Neural progenitor cell (in vitro differentiated cells): ENCODE measurements at regions not wholly inside any gene's neighbourhood (a gene's known extent, or its start where the extent isn't known, plus 50 kb on each side); places are given as distances from the start of the nearest gene placed in this dataset.

Experiments
- EZH2phosphoT487 ChIP-seq: fragments of 200-600 bp; sonication (generic); IDR thresholded peaks from 2 replicates; pipeline ENCODE4 v1.6.1; 2017; ENCODE audit warnings: antibody characterized with exemption
- TF ChIP-seq, protein P1 (sequence below): fragments of 200-600 bp; sonication (generic); IDR thresholded peaks from 2 replicates; pipeline ENCODE4 v1.5.1; 2017; ENCODE audit warnings: antibody characterized with exemption, mild to moderate bottlenecking

DNA sequence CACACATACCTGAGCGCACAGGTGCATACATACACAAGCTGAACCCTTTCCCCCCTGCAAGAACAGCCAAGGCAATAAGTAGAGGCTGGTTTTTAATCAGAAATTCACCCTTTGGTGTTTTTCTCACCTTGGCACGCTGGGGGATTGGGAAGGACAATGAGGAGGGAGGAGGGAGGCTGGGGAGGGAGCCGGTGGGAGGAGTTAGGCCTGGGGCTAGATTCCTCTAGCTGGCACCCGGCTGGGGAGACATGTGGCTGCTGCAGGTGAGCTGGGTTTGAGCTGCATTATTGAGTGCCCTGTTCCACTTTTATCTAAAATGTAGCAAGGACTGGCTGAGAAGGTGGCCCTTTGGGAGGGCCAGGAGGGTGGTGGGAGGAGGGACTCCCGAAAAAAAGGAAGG, 97.8 kb upstream of the CSF3R start:
- TF ChIP-seq, protein P1, sequence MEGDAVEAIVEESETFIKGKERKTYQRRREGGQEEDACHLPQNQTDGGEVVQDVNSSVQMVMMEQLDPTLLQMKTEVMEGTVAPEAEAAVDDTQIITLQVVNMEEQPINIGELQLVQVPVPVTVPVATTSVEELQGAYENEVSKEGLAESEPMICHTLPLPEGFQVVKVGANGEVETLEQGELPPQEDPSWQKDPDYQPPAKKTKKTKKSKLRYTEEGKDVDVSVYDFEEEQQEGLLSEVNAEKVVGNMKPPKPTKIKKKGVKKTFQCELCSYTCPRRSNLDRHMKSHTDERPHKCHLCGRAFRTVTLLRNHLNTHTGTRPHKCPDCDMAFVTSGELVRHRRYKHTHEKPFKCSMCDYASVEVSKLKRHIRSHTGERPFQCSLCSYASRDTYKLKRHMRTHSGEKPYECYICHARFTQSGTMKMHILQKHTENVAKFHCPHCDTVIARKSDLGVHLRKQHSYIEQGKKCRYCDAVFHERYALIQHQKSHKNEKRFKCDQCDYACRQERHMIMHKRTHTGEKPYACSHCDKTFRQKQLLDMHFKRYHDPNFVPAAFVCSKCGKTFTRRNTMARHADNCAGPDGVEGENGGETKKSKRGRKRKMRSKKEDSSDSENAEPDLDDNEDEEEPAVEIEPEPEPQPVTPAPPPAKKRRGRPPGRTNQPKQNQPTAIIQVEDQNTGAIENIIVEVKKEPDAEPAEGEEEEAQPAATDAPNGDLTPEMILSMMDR: no peak
- TF ChIP-seq EZH2phosphoT487: no peak
